ENCODE measurements at regions not wholly inside any gene's neighbourhood (a gene's known extent, or its start where the extent isn't known, plus 50 kb on each side); places are given as distances from the start of the nearest gene placed in this dataset.

DNA sequence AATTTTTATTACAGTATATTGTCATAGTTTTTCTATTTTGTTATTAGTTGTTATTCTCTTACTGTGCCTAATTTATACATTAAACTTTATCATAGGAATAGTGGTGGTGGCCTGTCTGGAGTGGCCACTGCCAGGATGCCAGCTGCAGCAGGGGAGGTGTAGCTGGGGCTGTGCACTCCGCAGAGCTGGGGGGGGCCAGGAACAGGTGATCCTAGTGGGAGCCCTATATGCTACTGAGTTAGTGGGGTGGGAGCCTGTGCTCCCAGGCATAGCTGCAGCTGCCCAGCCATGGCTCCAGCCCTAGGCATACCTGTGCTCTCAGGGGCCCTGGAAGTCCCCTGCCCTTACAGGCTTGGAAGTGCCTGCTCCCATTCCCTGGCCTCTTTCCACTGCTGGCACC lies 638.1 kb upstream of the KCNMB2 start:
- Histone ChIP-seq H3K36me3 (no peaks in the 10 kb centered on the region), H3K27ac (no peak overlapping the region), H3K27me3 (no peaks in the 10 kb centered on the region), H3K4me3 (no peak overlapping the region), H3K9me3 (peaks cover 0 to 5% (median 0%) of the 10 kb centered on the region in 4 donors), H3K4me1 (peaks cover 0 to 7% (median 3%) of the 10 kb centered on the region in 4 donors)
- intact Hi-C loops (cut with DNase I), result no loop called here
- TF ChIP-seq EP300 (IDR thresholded peaks at IDR 0.05) (no peak), POLR2AphosphoS5 (IDR thresholded peaks at IDR 0.05) (no peak), CTCF (IDR thresholded peaks at IDR 0.05) (no peak), POLR2A (IDR thresholded peaks at IDR 0.05) (no peak)
- 92 to 95% methylated on average over 1 of the region's 1 CpG for WGBS, 2 donors
- DNase-seq, result no peak

- 95 to 96% methylated on average over 9 of the region's 9 CpGs for WGBS, 2 donors
- TF ChIP-seq POLR2A (IDR thresholded peaks at IDR 0.05), result no peak
- no peak for TF ChIP-seq EP300 (IDR thresholded peaks at IDR 0.05)
- TF ChIP-seq CTCF (IDR thresholded peaks at IDR 0.05), result no peak
- no peak for TF ChIP-seq POLR2AphosphoS5 (IDR thresholded peaks at IDR 0.05)
- Histone ChIP-seq H3K27ac (no peak overlapping the region), H3K4me3 (no peak overlapping the region), H3K27me3 (no peaks in the 10 kb centered on the region), H3K4me1 (peaks cover 0 to 16% (median under 1%) of the 10 kb centered on the region in 4 donors), H3K36me3 (no peaks in the 10 kb centered on the region), H3K9me3 (peaks cover 0 to 5% (median 0%) of the 10 kb centered on the region in 4 donors)
- intact Hi-C loops (cut with DNase I), result no loop called here
- DNase-seq, result no peak
Observed at GRCh38 chr3:177899275-177900067, 636.8 kb upstream of the KCNMB2 start.

- TF ChIP-seq POLR2AphosphoS5 (IDR thresholded peaks at IDR 0.05) (no peak), EP300 (IDR thresholded peaks at IDR 0.05) (no peak), CTCF (IDR thresholded peaks at IDR 0.05) (no peak), POLR2A (IDR thresholded peaks at IDR 0.05) (no peak)
- H3K36me3 ChIP-seq, result no peaks in the 10 kb centered on the region
- intact Hi-C loops (cut with DNase I), result no loop called here
- no peak overlapping the region for H3K4me3 ChIP-seq
- WGBS, 2 donors, result 94 to 95% methylated on average over 5 of the region's 5 CpGs
- peaks cover 0 to 46% (median 24%) of the 10 kb centered on the region in 4 donors for H3K4me1 ChIP-seq
- H3K9me3 ChIP-seq, result no peaks in the 10 kb centered on the region
- no peak overlapping the region for H3K27ac ChIP-seq
- H3K27me3 ChIP-seq, result no peaks in the 10 kb centered on the region
- DNase-seq, result no peak
Observed at GRCh38 chr3:177902876-177903275, 633.4 kb upstream of the KCNMB2 start.

GRCh38 chr3:177904621-177905020 lies 631.6 kb upstream of the KCNMB2 start:
- Histone ChIP-seq H3K9me3 (no peaks in the 10 kb centered on the region), H3K4me1 (peaks cover 0 to 46% (median 24%) of the 10 kb centered on the region in 4 donors), H3K4me3 (no peak overlapping the region), H3K27me3 (no peaks in the 10 kb centered on the region), H3K36me3 (no peaks in the 10 kb centered on the region), H3K27ac (peak overlapping the region; percentile 60 to 80 (median 73))
- intact Hi-C loops (cut with DNase I), result no loop called here
- no peak for DNase-seq
- TF ChIP-seq CTCF (IDR thresholded peaks at IDR 0.05), result no peak
- TF ChIP-seq POLR2A (IDR thresholded peaks at IDR 0.05), result no peak
